CD4-positive, alpha-beta T cell treated with Interleukin-4 for 4 hours (primary cell): ENCODE measurements at regions not wholly inside any gene's neighbourhood (a gene's known extent, or its start where the extent isn't known, plus 50 kb on each side); places are given as distances from the start of the nearest gene placed in this dataset.
"Not testable (repeated sequence)": the region's sequence is repeated elsewhere in the genome, so short reads cannot be mapped to it uniquely, and the experiment has no call there.

Experiments
- DNase-seq: peaks from one replicate; pipeline ENCODE4 v3.0.0-alpha.2; 2020

GRCh38 chr2:81389203-81389602 lies 1084.7 kb upstream of the LRRTM1 start:
- no peak for DNase-seq

GRCh38 chr2:81363800-81364199 lies 1059.2 kb upstream of the LRRTM1 start:
- no peak for DNase-seq

- DNase-seq = not testable (repeated sequence)
Observed at GRCh38 chr2:81362468-81362867, 1057.9 kb upstream of the LRRTM1 start.

GRCh38 chr2:81355436-81355835 lies 1050.9 kb upstream of the LRRTM1 start:
- DNase-seq = no peak

GRCh38 chr2:81334046-81334445 lies 1029.5 kb upstream of the LRRTM1 start:
- no peak for DNase-seq

GRCh38 chr2:81328968-81329367 lies 1024.4 kb upstream of the LRRTM1 start:
- no peak for DNase-seq

GRCh38 chr2:81327911-81328310 lies 1023.4 kb upstream of the LRRTM1 start:
- no peak for DNase-seq

- DNase-seq = no peak
Observed at GRCh38 chr2:81324046-81324445, 1019.5 kb upstream of the LRRTM1 start.

GRCh38 chr2:81304154-81304830 lies 999.7 kb upstream of the LRRTM1 start:
- no peak for DNase-seq

GRCh38 chr2:81303321-81303720 lies 998.8 kb upstream of the LRRTM1 start:
- no peak for DNase-seq

GRCh38 chr2:81299841-81300240 lies 995.3 kb upstream of the LRRTM1 start:
- no peak for DNase-seq

GRCh38 chr2:81290846-81291245 lies 986.3 kb upstream of the LRRTM1 start:
- DNase-seq = no peak

- DNase-seq = no peak
Observed at GRCh38 chr2:81283081-81283480, 978.5 kb upstream of the LRRTM1 start.

GRCh38 chr2:81282151-81282769 lies 977.7 kb upstream of the LRRTM1 start:
- DNase-seq = no peak

GRCh38 chr2:81276595-81276994 lies 972.0 kb upstream of the LRRTM1 start:
- DNase-seq = no peak

- DNase-seq = no peak
Observed at GRCh38 chr2:81266106-81266505, 961.6 kb upstream of the LRRTM1 start.

GRCh38 chr2:81263989-81264388 lies 959.4 kb upstream of the LRRTM1 start:
- no peak for DNase-seq

GRCh38 chr2:81260320-81260719 lies 955.8 kb upstream of the LRRTM1 start:
- DNase-seq = no peak

- DNase-seq = no peak
Observed at GRCh38 chr2:81250270-81250669, 945.7 kb upstream of the LRRTM1 start.

- no peak for DNase-seq
Observed at GRCh38 chr2:81249152-81249551, 944.6 kb upstream of the LRRTM1 start.

- DNase-seq = no peak
Observed at GRCh38 chr2:81247648-81248047, 943.1 kb upstream of the LRRTM1 start.

- DNase-seq = no peak
Observed at GRCh38 chr2:81242501-81242900, 937.9 kb upstream of the LRRTM1 start.

- no peak for DNase-seq
Observed at GRCh38 chr2:81238462-81238861, 933.9 kb upstream of the LRRTM1 start.

- DNase-seq = no peak
Observed at GRCh38 chr2:81235601-81236000, 931.0 kb upstream of the LRRTM1 start.

GRCh38 chr2:81234711-81235110 lies 930.2 kb upstream of the LRRTM1 start:
- no peak for DNase-seq
